GM12872 (cell line): ENCODE measurements at regions not wholly inside any gene's neighbourhood (a gene's known extent, or its start where the extent isn't known, plus 50 kb on each side); places are given as distances from the start of the nearest gene placed in this dataset.

Experiments
- CTCF ChIP-seq: IDR thresholded peaks from 3 replicates; pipeline ENCODE4 v1.5.1; 2011; ENCODE audit warnings: low read depth, mild to moderate bottlenecking, low read length, moderate library complexity; ENCODE audit not compliant: insufficient read depth

- TF ChIP-seq CTCF = no peak
Observed at GRCh38 chr4:107442538-107443111, 277.4 kb downstream of the PAPSS1 start.

DNA sequence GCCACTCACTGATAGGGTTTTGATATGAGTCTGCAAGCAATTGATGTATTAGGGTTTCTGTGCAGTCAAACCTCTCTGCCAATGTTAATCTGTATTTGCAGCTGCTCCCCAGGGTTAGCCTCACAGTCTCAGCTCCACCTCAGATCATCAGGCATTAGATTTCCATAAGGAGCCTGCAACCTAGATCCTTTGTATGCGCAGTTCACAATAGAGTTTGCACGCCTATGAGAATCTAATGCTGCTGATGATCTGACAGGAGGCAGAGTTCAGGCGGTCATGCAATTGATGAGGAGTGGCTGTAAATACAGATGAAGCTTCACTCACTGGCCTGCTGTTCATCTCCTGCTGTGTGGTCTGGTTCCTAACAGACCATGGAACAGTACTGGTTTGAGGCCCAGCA lies 280.6 kb downstream of the PAPSS1 start:
- TF ChIP-seq CTCF = no peak

DNA sequence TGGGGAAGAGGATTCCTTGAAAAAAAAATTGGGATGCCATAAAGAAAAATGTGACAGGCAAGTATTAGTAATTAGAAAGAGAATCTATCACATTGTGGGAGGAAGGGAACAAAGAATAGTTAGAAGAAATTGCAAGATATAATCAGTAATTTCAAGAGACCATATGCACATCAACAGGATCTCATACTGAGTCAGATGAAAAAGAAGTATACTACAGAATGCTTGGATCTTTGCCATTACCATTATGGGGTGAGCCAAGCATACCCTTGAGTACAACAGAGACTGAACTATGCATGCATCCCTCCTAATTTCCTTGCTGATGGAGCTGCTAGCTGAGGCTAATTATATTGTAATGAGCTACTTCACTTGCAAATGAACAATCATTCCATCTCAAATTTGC lies 287.6 kb downstream of the PAPSS1 start:
- no peak for TF ChIP-seq CTCF

DNA sequence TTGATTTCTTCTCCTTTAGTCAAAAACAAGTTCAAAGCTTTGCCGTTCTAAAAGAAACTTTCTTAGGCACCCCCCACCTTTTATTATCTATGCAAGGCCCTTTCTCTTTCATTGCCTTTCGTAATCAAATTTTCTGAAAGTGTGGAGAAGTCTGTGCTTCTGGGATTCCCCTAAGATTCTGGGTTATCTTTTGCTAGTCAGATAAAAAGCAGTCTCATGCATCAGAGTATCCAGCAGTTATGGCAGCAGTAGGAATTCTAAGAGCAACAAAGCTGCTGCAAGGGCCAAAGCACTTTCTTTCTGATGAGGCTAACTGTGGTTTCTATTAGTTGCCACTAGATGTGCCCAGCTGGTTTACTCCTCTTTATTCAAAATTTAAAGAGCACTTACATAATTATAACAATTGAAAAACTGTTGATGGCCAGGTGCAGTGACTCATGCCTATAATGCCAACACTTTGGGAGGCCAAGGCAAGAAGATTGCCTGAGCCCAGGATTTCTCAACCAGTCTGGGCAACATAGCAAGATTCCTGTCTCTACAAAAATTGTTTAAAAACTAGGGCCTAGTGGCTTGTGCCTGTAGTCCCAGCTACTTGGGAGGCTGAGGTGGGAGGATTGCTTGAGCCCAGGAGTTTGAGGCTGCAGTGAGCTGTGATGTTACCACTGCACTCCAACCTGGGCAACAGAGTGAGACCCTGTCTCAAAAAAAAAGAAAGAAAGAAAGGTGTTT lies 296.2 kb downstream of the PAPSS1 start:
- no peak for TF ChIP-seq CTCF

- no peak for TF ChIP-seq CTCF
Observed at GRCh38 chr4:107419052-107419451, 301.0 kb downstream of the PAPSS1 start.

GRCh38 chr4:107408968-107409367 lies 311.1 kb downstream of the PAPSS1 start:
- TF ChIP-seq CTCF = no peak

GRCh38 chr4:107404591-107405300 lies 315.3 kb downstream of the PAPSS1 start:
- TF ChIP-seq CTCF = no peak
